Thyroid gland (tissue), 4 donors: ENCODE measurements at regions not wholly inside any gene's neighbourhood (a gene's known extent, or its start where the extent isn't known, plus 50 kb on each side); places are given as distances from the start of the nearest gene placed in this dataset.

Experiments used
- POLR2A ChIP-seq, 2 donors: fragments of 450-650 bp; IDR thresholded peaks; one replicate each; pipeline ENCODE4 v1.6.1; 2017; ENCODE audit warnings: antibody characterized with exemption in 2 of 2, mild to moderate bottlenecking in 2 of 2, moderate library complexity in 1 of 2
- TF ChIP-seq, protein P1 (sequence below), 6 experiments: fragments of 200-600 bp in 3 of 6; fragments of 450-650 bp in 3 of 6; sonication (generic) in 3 of 6; IDR thresholded peaks; one replicate each; pipeline ENCODE4 v1.5.1; 2016 to 2019; ENCODE audit warnings: antibody characterized with exemption in 6 of 6, mild to moderate bottlenecking in 2 of 6, inconsistent platforms in 1 of 6, moderate library complexity in 1 of 6

DNA sequence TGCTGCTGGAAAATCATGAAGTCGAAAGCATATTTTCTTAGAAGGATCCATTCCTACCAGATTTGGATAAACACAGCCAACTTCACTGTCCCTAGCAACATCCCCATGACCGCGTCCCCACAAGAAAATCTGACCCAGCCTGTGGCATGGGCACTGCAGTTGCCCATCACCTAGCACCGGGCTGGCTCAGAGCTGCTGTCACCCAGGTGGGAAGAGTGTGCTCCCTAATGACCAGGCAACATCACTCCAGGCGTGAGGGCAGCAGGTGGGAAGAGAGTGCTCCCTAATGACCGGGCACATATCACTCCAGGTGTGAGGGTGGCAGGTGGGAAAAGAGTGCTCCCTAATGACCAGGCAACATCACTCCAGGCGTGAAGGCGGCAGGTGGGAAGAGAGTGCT lies 238.0 kb downstream of the TBXT start:
- TF ChIP-seq, protein P1, sequence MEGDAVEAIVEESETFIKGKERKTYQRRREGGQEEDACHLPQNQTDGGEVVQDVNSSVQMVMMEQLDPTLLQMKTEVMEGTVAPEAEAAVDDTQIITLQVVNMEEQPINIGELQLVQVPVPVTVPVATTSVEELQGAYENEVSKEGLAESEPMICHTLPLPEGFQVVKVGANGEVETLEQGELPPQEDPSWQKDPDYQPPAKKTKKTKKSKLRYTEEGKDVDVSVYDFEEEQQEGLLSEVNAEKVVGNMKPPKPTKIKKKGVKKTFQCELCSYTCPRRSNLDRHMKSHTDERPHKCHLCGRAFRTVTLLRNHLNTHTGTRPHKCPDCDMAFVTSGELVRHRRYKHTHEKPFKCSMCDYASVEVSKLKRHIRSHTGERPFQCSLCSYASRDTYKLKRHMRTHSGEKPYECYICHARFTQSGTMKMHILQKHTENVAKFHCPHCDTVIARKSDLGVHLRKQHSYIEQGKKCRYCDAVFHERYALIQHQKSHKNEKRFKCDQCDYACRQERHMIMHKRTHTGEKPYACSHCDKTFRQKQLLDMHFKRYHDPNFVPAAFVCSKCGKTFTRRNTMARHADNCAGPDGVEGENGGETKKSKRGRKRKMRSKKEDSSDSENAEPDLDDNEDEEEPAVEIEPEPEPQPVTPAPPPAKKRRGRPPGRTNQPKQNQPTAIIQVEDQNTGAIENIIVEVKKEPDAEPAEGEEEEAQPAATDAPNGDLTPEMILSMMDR (IDR thresholded peaks at IDR 0.05), result no peak
- no peak for TF ChIP-seq POLR2A (IDR thresholded peaks at IDR 0.05)
